Stimulated activated effector memory CD8-positive, alpha-beta T cell treated with anti-CD3 and anti-CD28 coated beads, Interleukin-12 subunit alpha, Interleukin-12 subunit beta, amount 100 ng/mL, for 72 hours (primary cell): ENCODE measurements at regions not wholly inside any gene's neighbourhood (a gene's known extent, or its start where the extent isn't known, plus 50 kb on each side); places are given as distances from the start of the nearest gene placed in this dataset.
A peak's percentile ranks its signal among the peaks of the same experiment; 100 is the strongest.

ENCODE experiments used
- ATAC-seq: fragments of 150-1000 bp; cut with Tn5 transposase; 2 replicates; pipeline ENCODE4 v1.10.0; 2021
- DNase-seq, 2 donors: peaks; one replicate each; pipeline ENCODE4 v3.0.0; 2021 to 2022; ENCODE audit warnings: low spot score in 2 of 2
- H3K27ac Mint-ChIP-seq: one replicate; pipeline ENCODE4 v1.8.0; 2022; ENCODE audit warnings: mild to moderate bottlenecking, mixed read lengths
- H3K36me3 Mint-ChIP-seq: one replicate; pipeline ENCODE4 v1.8.0; 2022; ENCODE audit warnings: mild to moderate bottlenecking, mixed read lengths
- H3K4me1 Mint-ChIP-seq: one replicate; pipeline ENCODE4 v1.8.0; 2022; ENCODE audit warnings: mixed read lengths
- H3K4me3 Mint-ChIP-seq: one replicate; pipeline ENCODE4 v1.8.0; 2022; ENCODE audit warnings: mild to moderate bottlenecking, mixed read lengths
- H3K9me3 Mint-ChIP-seq: one replicate; pipeline ENCODE4 v1.8.0; 2022; ENCODE audit warnings: mixed read lengths

DNA sequence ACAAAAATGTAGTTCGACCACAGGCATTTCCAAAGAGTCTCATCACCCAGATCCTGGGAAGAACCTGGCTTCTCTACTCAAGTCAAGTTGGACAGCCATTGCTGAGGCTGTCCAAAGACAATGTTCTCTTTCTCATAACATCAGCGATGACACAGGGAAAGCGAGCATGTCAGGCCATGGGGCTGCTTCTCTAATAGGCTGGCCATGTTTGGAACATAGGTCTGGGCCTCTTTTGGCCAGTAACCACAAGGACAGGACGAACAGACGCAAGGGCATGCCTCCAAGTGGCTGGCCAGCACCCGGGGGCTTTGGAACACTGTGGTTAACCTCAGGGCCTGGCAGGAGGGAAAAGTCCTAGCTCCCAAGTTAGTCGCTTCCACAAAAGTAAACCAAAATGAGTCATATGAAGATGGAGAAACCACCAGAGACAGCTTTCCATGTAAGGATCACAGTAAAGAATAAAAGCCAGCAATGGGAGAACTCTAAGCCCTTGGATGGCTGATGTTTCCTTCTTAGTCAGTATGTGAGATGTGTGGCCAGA is 80.6 kb upstream of the SLC44A3 start:
- Mint-ChIP-seq H3K36me3 (no peaks in the 10 kb centered on the region), H3K4me3 (no peak overlapping the region), H3K27ac (no peak overlapping the region), H3K4me1 (peaks cover 5% of the 10 kb centered on the region), H3K9me3 (peaks cover 3% of the 10 kb centered on the region)
- ATAC-seq: no peak
- no peak for DNase-seq

GRCh38 chr1:94738371-94738770 is 81.8 kb upstream of the SLC44A3 start:
- Mint-ChIP-seq H3K27ac (no peak overlapping the region), H3K36me3 (no peaks in the 10 kb centered on the region), H3K4me1 (peaks cover 5% of the 10 kb centered on the region), H3K4me3 (no peak overlapping the region), H3K9me3 (peaks cover 3% of the 10 kb centered on the region)
- ATAC-seq: no peak
- DNase-seq: no peak

GRCh38 chr1:94737124-94737998 is 82.8 kb upstream of the SLC44A3 start:
- Mint-ChIP-seq H3K27ac (no peak overlapping the region), H3K4me3 (no peak overlapping the region), H3K9me3 (no peaks in the 10 kb centered on the region), H3K4me1 (peaks cover 5% of the 10 kb centered on the region), H3K36me3 (no peaks in the 10 kb centered on the region)
- ATAC-seq (no peak), DNase-seq (no peak)

DNA sequence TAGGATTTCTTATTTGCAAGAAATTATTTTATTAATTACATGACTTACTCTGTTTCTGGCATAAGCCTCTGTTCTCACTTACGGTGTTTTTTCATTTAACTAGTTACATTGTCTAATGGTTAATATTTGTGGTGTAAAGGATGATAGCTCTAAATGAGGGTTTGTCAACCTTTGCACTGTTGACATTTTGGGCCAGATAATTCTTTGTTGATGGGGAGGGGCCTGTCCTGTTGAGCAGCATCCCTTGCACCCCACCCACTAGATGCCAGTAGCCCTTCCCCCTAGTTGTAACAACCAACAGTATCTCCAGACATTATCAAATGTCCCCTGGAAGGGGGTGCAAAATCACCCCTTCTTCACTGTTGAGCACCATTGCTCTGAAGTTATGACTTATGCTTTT is 83.6 kb upstream of the SLC44A3 start:
- DNase-seq (no peak), ATAC-seq (no peak)
- H3K36me3 Mint-ChIP-seq: no peaks in the 10 kb centered on the region
- no peaks in the 10 kb centered on the region for H3K9me3 Mint-ChIP-seq
- no peak overlapping the region for H3K27ac Mint-ChIP-seq
- peaks cover 2% of the 10 kb centered on the region for H3K4me1 Mint-ChIP-seq
- no peak overlapping the region for H3K4me3 Mint-ChIP-seq

DNA sequence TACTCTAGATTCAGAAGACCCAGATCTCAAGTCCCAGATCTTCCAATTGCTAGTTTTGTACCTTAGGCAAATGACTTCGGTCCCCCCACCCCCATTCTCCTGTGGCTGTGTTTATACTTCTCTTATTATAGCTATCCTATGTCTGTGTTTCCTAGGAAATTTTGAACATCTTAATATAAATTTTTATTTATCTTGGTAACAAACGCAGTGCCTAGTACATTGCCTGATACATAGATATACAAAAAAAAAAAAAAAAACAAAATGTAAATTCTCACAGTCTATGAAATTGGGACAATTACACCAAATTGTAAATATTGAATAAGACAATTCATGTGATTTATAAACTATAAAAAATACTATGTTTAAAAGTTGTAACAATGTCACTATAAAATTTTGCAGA is 84.1 kb upstream of the SLC44A3 start:
- H3K36me3 Mint-ChIP-seq: no peaks in the 10 kb centered on the region
- no peak overlapping the region for H3K27ac Mint-ChIP-seq

DNA sequence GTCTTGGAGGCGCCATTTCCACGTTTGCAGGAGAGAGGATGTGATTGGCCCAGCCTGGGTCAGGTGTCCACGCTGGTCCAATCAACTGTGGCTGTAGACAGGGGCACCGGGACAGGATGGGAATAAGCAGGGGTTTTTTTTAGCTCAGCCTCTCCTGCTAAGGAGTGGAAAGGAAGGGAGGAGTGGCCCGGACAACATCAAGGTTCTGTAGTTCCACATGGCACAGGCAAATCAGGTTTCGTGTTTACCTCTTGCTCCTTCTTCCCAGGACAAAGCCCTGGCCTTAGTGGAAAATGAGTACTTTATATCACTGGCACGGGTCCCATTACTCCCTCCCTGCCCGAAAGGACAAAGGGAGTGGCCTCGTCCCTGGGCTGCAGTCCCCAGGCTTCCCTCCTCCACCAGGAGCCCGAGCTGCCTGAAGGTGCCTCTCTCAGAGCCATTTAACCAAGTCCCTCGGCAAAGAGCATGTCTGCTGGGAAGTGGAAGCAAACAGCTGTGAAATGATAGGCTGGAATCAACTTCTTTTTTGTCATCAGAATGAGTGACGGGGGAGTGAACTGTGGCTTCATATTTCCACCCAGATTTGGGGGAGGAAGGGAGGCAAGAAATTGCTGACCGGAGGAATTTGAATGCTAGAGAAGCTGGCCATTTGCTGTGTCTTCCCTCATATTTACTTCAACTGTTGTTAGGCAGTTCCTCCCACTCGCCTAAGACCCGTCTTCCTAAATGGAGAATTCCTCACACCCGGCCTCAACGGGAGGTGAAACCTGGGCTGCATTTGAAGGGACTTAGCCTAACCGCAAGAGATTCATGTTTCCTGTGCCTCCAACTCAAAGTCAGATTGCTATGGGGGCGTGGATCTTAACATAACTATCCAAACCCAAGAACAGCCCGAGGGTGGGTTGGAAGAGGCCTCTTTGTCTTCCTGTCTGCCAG is 84.9 kb upstream of the SLC44A3 start:
- H3K9me3 Mint-ChIP-seq: no peaks in the 10 kb centered on the region
- DNase-seq (no peak), ATAC-seq (peak; percentile 46)
- no peak overlapping the region for H3K4me3 Mint-ChIP-seq
- H3K27ac Mint-ChIP-seq: no peak overlapping the region
- no peaks in the 10 kb centered on the region for H3K36me3 Mint-ChIP-seq
- H3K4me1 Mint-ChIP-seq: no peaks in the 10 kb centered on the region

More for the DNA sequence above, 84.1 kb upstream of the SLC44A3 start:
- ATAC-seq (no peak), DNase-seq (no peak)
- no peaks in the 10 kb centered on the region for H3K9me3 Mint-ChIP-seq
- no peak overlapping the region for H3K4me3 Mint-ChIP-seq
- H3K4me1 Mint-ChIP-seq: no peaks in the 10 kb centered on the region

DNA sequence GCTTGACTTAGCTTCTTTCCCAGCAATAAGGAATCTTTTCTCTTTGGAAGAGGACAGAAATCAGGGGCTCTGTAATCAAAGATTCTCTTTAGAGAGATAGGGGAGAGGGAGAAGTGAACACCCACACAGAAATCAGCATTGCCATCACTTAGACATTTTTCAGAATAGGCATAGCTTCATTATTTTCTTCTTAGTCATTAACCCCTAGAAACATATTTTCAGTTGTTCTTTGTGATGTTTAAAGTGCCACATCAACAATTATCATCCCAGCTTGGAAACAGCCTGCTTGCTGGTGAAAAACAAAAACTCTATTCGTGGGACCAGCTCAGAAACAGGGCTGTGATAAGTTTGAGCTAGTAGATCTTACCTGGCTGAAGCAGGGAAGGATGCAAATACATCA is 88.3 kb upstream of the SLC44A3 start:
- no peaks in the 10 kb centered on the region for H3K4me1 Mint-ChIP-seq
- no peaks in the 10 kb centered on the region for H3K9me3 Mint-ChIP-seq
- DNase-seq (no peak), ATAC-seq (no peak)
- H3K36me3 Mint-ChIP-seq: no peaks in the 10 kb centered on the region
- no peak overlapping the region for H3K27ac Mint-ChIP-seq
- H3K4me3 Mint-ChIP-seq: no peak overlapping the region

- H3K27ac Mint-ChIP-seq: no peak overlapping the region
- ATAC-seq (no peak), DNase-seq (no peak)
- no peaks in the 10 kb centered on the region for H3K4me1 Mint-ChIP-seq
- no peaks in the 10 kb centered on the region for H3K9me3 Mint-ChIP-seq
- no peak overlapping the region for H3K4me3 Mint-ChIP-seq
- no peaks in the 10 kb centered on the region for H3K36me3 Mint-ChIP-seq
Observed at GRCh38 chr1:94730450-94730849, 89.7 kb upstream of the SLC44A3 start.

- no peaks in the 10 kb centered on the region for H3K9me3 Mint-ChIP-seq
- no peaks in the 10 kb centered on the region for H3K36me3 Mint-ChIP-seq
- no peak for DNase-seq
- H3K4me1 Mint-ChIP-seq: no peaks in the 10 kb centered on the region
- no peak for ATAC-seq
- H3K27ac Mint-ChIP-seq: no peak overlapping the region
- H3K4me3 Mint-ChIP-seq: no peak overlapping the region
Observed at GRCh38 chr1:94729267-94729666, 90.9 kb upstream of the SLC44A3 start.

- H3K4me3 Mint-ChIP-seq: no peak overlapping the region
- H3K4me1 Mint-ChIP-seq: no peaks in the 10 kb centered on the region
- H3K36me3 Mint-ChIP-seq: no peaks in the 10 kb centered on the region
- DNase-seq (no peak), ATAC-seq (no peak)
- H3K27ac Mint-ChIP-seq: no peak overlapping the region
- no peaks in the 10 kb centered on the region for H3K9me3 Mint-ChIP-seq
Observed at GRCh38 chr1:94727846-94728715, 92.1 kb upstream of the SLC44A3 start.

DNA sequence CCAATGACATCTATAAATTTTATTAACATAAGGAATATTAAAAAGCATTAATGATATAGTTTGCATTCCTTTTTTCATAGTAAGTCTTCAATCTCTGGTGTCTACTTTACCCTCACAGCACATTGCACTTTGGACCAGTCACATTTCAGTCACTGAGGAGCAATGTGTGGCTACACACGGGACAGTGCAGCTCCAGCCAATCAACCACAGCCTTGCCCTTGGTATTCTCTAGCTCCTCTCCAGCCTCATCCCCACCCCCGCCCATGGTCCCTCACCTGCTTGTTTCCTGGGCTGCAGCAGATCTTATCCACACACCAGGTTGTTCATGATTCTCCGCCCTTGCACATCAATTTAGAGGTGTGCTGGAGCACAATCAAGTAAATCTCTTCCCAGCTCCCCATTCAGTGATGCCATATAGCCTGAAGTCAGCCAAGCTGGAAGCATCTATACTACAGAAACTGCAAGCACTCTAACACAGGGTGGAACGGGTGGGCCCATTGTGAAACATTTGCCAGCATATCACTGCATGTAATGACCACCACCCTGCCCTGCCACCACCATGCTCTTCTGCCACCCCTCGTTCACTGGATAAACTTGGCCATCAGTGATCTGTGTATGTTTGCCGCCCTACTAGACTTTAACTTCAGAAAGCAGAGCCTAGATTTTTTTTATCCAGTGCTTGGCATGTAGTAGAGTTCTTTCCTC is 93.0 kb upstream of the SLC44A3 start:
- H3K27ac Mint-ChIP-seq: no peak overlapping the region
- DNase-seq (no peak), ATAC-seq (no peak)
- no peaks in the 10 kb centered on the region for H3K36me3 Mint-ChIP-seq
- no peaks in the 10 kb centered on the region for H3K9me3 Mint-ChIP-seq
- no peaks in the 10 kb centered on the region for H3K4me1 Mint-ChIP-seq
- H3K4me3 Mint-ChIP-seq: no peak overlapping the region

GRCh38 chr1:94725566-94725965 is 94.6 kb upstream of the SLC44A3 start:
- DNase-seq: no peak
- Mint-ChIP-seq H3K36me3 (no peaks in the 10 kb centered on the region), H3K9me3 (no peaks in the 10 kb centered on the region), H3K4me3 (no peak overlapping the region), H3K4me1 (no peaks in the 10 kb centered on the region), H3K27ac (no peak overlapping the region)
- ATAC-seq: no peak

DNA sequence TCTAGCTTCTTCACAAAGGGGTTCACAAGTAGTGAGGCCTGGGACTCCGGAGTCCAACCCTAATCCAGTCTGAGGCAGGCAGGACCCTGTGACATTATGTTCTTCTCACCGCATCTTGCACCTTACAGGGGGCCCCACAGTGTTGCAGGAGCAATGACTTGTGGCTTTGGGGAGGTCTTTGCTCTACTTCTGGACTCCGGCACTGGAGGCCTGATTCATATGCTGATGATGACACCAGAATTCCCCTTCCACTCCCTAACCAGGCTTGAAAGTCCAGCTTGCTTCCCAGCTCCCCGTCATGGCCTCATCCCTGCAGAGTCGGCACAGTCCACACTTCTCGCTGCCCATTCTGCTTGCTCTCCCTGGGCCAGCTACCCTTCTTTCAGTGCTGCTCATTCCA is 96.3 kb upstream of the SLC44A3 start:
- Mint-ChIP-seq H3K4me1 (no peaks in the 10 kb centered on the region), H3K36me3 (no peaks in the 10 kb centered on the region), H3K4me3 (no peak overlapping the region), H3K27ac (no peak overlapping the region), H3K9me3 (no peaks in the 10 kb centered on the region)
- DNase-seq (no peak), ATAC-seq (no peak)

GRCh38 chr1:94723463-94723862 is 96.7 kb upstream of the SLC44A3 start:
- Mint-ChIP-seq H3K4me3 (no peak overlapping the region), H3K9me3 (no peaks in the 10 kb centered on the region), H3K4me1 (no peaks in the 10 kb centered on the region), H3K27ac (no peak overlapping the region), H3K36me3 (no peaks in the 10 kb centered on the region)
- ATAC-seq (no peak), DNase-seq (no peak)
